Right cardiac atrium (tissue), 5 donors: ENCODE measurements at regions not wholly inside any gene's neighbourhood (a gene's known extent, or its start where the extent isn't known, plus 50 kb on each side); places are given as distances from the start of the nearest gene placed in this dataset.

Experiments used
- ATAC-seq, 2 donors: fragments of 200-7000 bp; cut with Tn5 transposase; one replicate each; pipeline versions ENCODE4 v1.8.0 to v1.9.1; 2020; ENCODE audit warnings: moderate library complexity in 2 of 2, mild to moderate bottlenecking in 1 of 2
- DNase-seq, 3 donors: peaks; one replicate each; pipeline ENCODE4 v3.0.0-alpha.2; 2020
- H3K27ac ChIP-seq: one replicate; pipeline ENCODE4 v1.5.1; 2013; ENCODE audit warnings: mild to moderate bottlenecking, low read length, control low read depth, moderate library complexity
- H3K27me3 ChIP-seq: one replicate; pipeline ENCODE4 v1.6.1; 2013; ENCODE audit not compliant: control insufficient read depth, insufficient read depth
- H3K4me1 ChIP-seq: one replicate; pipeline ENCODE4 v1.6.1; 2013; ENCODE audit warnings: low read length; ENCODE audit not compliant: control insufficient read depth, insufficient read depth
- H3K4me3 ChIP-seq: one replicate; pipeline ENCODE4 v1.5.1; 2013; ENCODE audit warnings: low read length, control low read depth
- H3K9me3 ChIP-seq: one replicate; pipeline ENCODE4 v1.6.1; 2013; ENCODE audit warnings: low read length; ENCODE audit not compliant: control insufficient read depth
- WGBS: extraction: QIAGEN DNeasy Blood & Tissue Kit; methylation state at CpG from one replicate; pipeline ENCODE4 v1.1.7; 2013; 5-methylcytosine and 5-hydroxymethylcytosine counted together
- intact Hi-C, 4 donors: fragments of 100-400 bp; cut with DNase I; formaldehyde crosslinking; loops; one replicate each; pipeline versions ENCODE4 v1.11.0 to v1.14.0; 2022 to 2023
- donor health status: healthy with polysubstance abuse.
- donor health status: DM: no; HTN: yes; CAD: no.
- donor health status: DM: no; HTN: no; CAD: no.
- donor health status: DM: no; HTN: yes; CAD: no; lungs with severe emphysema.
- donor health status: DM: yes; HTN: yes; CAD: no.

DNA sequence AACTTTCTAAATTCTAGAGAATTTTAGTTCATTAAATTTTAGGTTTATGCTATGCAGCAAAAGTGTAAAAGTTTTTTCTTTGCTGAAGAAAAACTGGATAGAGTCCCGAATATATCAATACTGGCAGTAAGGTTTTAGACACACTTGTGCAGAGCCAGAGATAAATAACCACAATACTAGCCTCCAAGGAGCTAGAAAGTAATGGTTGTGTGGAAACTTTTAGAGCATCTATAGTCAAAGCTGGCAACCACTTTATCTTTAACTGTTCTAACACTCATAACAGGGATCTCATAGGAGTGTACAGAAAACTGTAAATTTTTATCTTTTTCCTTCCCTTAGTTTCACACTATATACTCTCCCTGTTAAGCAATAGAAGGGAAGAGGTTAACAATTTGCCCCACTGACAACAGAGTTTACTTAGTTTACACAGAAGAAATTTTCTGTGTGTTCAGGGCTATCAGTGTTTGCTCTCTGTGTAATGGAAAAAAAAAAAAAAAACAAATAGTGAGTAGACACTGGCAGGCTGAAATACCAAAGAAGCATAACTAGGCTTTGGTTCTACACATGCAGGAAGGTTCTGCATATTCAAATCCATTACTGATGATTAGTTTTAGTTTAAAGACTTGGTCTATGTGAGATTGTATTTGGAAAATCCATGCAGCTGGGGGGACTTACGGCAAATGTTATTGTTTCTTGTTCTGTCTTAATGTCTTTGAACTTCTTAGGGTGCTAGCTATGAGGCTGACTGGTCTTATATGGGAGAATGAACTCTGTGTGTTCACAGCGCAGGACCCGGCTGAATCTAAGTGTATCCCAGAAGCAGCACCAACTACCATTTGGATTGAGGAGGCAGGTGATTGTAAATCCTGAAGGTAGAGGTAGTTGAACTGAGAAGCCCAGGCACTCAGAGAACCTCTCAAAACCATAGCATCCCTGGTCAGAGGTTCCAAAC lies 187.6 kb downstream of the PCSK1 start:
- H3K9me3 ChIP-seq: no peaks in the 10 kb centered on the region
- H3K27ac ChIP-seq: peak overlapping the region; percentile 53
- no peak for ATAC-seq
- no peaks in the 10 kb centered on the region for H3K27me3 ChIP-seq
- no peak overlapping the region for H3K4me3 ChIP-seq
- WGBS: 79% methylated on average over 4 of the region's 4 CpGs
- DNase-seq: no peak
- peaks cover 2% of the 10 kb centered on the region for H3K4me1 ChIP-seq
- intact Hi-C loops: loop anchor here in 1 of 4 donors (10.0 kb wide), 1 partner anchor 89 kb away; no protein-coding TSS in a partner anchor

DNA sequence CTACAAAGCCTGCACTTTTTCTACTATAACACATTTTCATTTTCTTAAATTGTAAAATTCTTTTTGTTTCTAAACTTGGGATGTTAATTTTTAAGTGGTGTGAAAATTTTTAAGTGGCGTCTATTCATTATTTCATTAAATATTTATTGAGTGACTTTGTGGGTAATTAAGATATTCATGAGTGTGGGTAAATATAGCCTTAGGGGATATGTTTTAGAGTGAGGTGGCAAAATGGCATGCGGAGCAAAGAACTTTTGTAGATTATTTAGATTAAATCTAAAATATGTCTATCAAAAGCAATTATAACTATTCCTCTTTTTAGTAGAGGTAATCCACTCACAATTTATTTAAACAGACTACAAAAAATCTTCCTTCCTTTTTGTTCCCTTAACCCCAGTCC lies 188.4 kb downstream of the PCSK1 start:
- ATAC-seq: no peak
- DNase-seq: no peak
- intact Hi-C loops: loop anchor here in 1 of 4 donors (10.0 kb wide), 1 partner anchor 90 kb away; no protein-coding TSS in a partner anchor
- Histone ChIP-seq H3K4me1 (peaks cover 2% of the 10 kb centered on the region), H3K4me3 (no peak overlapping the region), H3K9me3 (no peaks in the 10 kb centered on the region), H3K27me3 (no peaks in the 10 kb centered on the region), H3K27ac (no peak overlapping the region)
- 74% methylated on average over 2 of the region's 2 CpGs for WGBS

DNA sequence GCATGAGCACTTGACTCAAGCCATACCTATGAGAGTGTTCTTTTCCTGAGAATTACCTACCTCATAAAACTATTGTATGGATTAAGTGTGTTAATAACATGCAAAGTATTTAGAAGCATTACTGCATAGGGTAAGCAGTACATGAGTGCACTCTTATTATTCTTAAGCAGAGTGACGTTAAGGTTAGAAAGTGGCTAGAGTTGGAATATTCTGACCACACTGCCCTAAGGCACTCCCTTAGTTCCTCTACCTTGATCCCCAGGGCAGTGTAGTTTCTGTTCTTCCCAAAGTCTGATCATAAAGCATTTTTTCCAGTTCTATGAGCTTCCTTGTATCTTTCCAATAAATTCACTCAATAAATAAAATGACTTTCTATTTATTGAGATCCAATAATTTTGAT lies 189.2 kb downstream of the PCSK1 start:
- Histone ChIP-seq H3K9me3 (no peaks in the 10 kb centered on the region), H3K4me1 (peaks cover 2% of the 10 kb centered on the region), H3K4me3 (no peak overlapping the region), H3K27ac (no peak overlapping the region), H3K27me3 (no peaks in the 10 kb centered on the region)
- 80% methylated on average over 1 of the region's 1 CpG for WGBS
- intact Hi-C loops: loop anchor here in 1 of 4 donors (10.0 kb wide), 1 partner anchor 91 kb away; no protein-coding TSS in a partner anchor
- DNase-seq (no peak), ATAC-seq (no peak)

DNA sequence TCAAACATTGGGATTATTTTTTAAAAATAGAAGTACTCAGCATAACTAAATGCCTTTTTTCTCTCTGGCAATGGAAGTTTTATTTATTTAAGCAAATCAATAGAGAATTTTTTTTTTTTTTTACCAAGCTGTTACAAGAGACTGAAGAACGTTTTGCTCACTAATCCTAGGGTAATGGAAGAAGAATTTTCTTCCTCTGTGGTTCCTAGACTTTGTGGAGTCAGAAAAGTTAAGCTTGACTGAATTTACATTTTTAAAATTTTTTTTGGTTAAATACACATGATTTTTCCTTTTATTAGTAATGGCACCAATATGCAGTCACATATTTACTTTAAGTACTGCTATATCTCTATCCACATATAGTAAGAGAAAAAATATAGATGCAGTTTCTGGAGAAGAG lies 189.8 kb downstream of the PCSK1 start:
- WGBS: 73% methylated on average over 1 of the region's 1 CpG

DNA sequence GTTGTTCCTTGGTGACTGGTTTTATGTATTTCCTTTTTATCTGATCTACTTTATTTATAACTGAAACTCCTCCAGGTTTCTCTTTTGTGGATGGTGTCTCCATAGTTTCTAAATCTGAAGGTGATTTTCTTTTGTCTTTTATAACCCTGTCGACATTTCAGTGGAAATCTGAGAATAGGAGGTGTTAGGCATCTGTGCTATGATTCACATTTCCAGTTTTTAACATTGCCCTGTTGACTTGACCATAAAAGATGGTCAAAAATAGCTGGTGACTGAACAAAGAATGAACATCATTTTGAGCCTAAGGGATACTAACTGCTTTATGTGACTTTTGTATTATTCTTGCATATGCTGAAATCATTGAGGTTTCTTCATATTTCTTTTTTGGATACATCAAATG lies 190.5 kb downstream of the PCSK1 start:
- intact Hi-C loops: loop anchor here in 1 of 4 donors (10.0 kb wide), 1 partner anchor 92 kb away; no protein-coding TSS in a partner anchor
- peaks cover 2% of the 10 kb centered on the region for H3K4me1 ChIP-seq
- no peak overlapping the region for H3K4me3 ChIP-seq
- no peak for DNase-seq
- ATAC-seq: no peak
- WGBS: 79% methylated on average over 1 of the region's 1 CpG
- no peak overlapping the region for H3K27ac ChIP-seq
- no peaks in the 10 kb centered on the region for H3K27me3 ChIP-seq
- no peaks in the 10 kb centered on the region for H3K9me3 ChIP-seq

More for the DNA sequence above, 189.8 kb downstream of the PCSK1 start:
- Histone ChIP-seq H3K4me1 (peaks cover 2% of the 10 kb centered on the region), H3K27ac (no peak overlapping the region), H3K9me3 (no peaks in the 10 kb centered on the region), H3K27me3 (no peaks in the 10 kb centered on the region), H3K4me3 (no peak overlapping the region)
- intact Hi-C loops: loop anchor here in 1 of 4 donors (10.0 kb wide), 1 partner anchor 92 kb away; no protein-coding TSS in a partner anchor
- DNase-seq (no peak), ATAC-seq (no peak)

DNA sequence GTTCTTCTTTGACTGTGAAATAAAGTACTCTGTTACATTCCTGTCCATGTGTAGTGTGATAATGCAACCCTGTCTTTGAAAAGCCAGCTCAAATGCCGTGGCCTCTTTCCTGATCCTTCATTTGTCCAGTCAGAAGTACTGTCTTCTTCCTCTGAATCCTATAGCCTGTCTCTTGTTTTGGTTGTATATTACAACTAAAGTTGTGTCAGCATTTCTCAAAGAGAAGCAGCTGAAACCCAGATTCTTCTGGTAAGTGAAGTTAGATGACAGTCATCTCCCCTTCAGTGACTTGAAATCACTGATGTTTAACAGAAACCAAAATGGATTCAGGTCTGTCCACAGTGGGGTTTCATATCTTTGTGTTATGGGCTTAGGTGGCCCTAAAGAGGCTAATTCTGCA lies 196.2 kb downstream of the PCSK1 start:
- ATAC-seq (no peak), DNase-seq (no peak)
- no peaks in the 10 kb centered on the region for H3K4me1 ChIP-seq
- H3K27me3 ChIP-seq: no peaks in the 10 kb centered on the region
- 94% methylated on average over 1 of the region's 1 CpG for WGBS
- no peak overlapping the region for H3K4me3 ChIP-seq
- no peak overlapping the region for H3K27ac ChIP-seq
- H3K9me3 ChIP-seq: no peaks in the 10 kb centered on the region
- intact Hi-C loops: no loop called here

DNA sequence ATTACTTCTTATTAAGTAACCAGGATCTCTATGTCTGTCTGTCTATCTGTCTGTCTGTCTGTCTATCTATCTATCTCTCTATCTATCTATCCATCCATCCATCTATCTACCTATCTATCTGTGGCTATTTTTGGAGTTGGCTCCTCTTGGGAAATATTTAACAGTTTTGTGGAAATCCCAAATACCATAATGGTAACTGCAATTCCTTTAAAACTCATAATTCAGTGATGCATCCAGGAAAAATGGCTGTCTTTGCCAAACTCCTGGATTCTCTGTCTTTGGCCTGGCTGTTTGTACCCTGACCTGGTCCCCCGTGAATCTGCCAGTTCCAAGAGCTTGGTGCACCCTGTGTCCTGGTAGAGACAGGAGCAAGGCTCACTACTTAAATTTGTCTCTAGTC lies 197.0 kb downstream of the PCSK1 start:
- Histone ChIP-seq H3K4me1 (no peaks in the 10 kb centered on the region), H3K27ac (no peak overlapping the region), H3K27me3 (no peaks in the 10 kb centered on the region), H3K4me3 (no peak overlapping the region), H3K9me3 (no peaks in the 10 kb centered on the region)
- 90% methylated on average over 1 of the region's 1 CpG for WGBS
- DNase-seq (no peak), ATAC-seq (no peak)
- intact Hi-C loops: no loop called here

DNA sequence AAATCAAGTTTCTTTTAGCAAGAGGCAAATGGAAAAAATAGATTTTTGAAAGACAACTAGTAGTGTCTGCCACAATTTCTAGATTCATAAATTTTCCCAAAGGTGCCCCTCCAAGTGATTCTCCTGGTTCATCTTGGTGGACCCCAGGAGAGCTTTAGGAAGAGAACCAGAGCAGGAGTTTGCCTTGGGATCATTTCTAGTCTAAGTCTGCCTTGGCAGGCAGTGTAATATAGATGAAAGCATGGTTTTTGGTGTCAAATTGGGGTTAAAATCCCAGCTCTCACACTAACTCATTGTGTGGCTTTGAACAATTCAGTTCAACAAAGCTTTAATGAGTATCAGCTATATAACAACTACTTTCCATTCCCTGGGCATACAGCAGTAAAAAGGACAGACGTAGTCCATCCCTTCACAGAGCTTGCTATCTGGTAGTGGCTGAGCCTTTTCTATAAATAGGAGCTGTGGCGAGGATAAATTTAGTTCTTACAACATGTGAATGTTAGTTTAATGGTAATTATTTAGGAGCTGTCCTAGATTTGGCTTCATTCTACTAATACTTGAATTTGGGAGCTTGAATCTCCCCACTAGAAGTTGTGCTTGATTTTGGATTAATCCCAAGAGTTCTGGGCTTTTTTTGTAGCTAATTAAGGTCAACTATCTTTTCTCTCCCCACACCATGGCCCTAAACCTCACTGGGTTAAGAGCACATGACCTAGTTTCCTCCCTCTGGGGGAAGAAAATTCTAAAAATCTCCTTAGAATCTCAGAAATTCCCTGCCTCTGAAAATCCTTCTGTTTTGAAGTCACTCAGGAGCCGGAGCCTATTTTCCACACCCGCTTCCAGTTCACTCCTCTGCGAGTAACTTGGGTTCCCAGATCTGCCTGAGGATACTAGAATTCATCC lies 197.8 kb downstream of the PCSK1 start:
- peak overlapping the region; percentile 96 for H3K27ac ChIP-seq
- 42% methylated on average over 5 of the region's 5 CpGs for WGBS
- no peaks in the 10 kb centered on the region for H3K27me3 ChIP-seq
- H3K9me3 ChIP-seq: no peaks in the 10 kb centered on the region
- no peaks in the 10 kb centered on the region for H3K4me1 ChIP-seq
- intact Hi-C loops: no loop called here
- no peak for DNase-seq
- H3K4me3 ChIP-seq: no peak overlapping the region
- peak; percentile 78 to 82 for ATAC-seq

DNA sequence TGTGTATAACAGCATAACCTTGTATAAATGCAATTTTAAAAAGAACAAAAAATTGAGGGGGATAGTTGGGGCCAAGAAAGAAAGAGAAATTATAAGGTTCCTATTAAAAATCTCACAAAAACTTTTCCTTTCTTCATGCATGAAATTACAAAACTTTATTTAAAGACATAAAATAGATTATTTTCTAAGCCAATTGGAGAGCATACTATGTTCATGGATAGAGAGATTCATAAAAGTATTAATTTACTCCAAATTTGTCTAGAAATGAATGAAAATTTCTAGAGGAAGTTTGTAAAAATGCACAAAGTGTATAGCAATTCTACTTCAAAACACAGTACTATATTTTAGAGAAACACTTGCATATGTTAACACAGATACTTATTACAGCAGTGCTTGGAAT lies 200.4 kb downstream of the PCSK1 start:
- no peaks in the 10 kb centered on the region for H3K27me3 ChIP-seq
- no peaks in the 10 kb centered on the region for H3K4me1 ChIP-seq
- DNase-seq: no peak
- no peak for ATAC-seq
- H3K27ac ChIP-seq: no peak overlapping the region
- H3K9me3 ChIP-seq: no peaks in the 10 kb centered on the region
- intact Hi-C loops: no loop called here
- no peak overlapping the region for H3K4me3 ChIP-seq

DNA sequence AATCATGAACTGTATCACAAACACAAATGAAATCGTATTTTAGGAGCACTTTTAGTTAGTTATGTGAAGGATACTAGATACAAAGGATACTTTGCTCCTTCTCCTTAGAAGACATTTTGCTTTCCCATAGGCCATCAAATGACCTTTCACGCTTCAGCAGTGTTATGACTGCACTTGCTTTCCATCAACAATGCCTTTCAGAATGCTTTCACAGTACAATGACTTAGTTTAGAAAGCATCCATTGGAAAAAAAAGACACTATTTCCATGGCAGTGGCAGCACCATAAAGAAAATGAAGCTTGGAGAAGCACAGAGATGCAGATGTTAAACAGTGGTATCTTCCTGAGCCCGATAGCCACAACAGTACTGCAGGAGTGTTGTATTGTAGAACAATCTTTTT lies 203.9 kb downstream of the PCSK1 start:
- Histone ChIP-seq H3K9me3 (no peaks in the 10 kb centered on the region), H3K4me3 (no peak overlapping the region), H3K27ac (no peak overlapping the region), H3K27me3 (no peaks in the 10 kb centered on the region), H3K4me1 (no peaks in the 10 kb centered on the region)
- no peak for DNase-seq
- 80% methylated on average over 3 of the region's 3 CpGs for WGBS
- intact Hi-C loops: no loop called here
- ATAC-seq: no peak

DNA sequence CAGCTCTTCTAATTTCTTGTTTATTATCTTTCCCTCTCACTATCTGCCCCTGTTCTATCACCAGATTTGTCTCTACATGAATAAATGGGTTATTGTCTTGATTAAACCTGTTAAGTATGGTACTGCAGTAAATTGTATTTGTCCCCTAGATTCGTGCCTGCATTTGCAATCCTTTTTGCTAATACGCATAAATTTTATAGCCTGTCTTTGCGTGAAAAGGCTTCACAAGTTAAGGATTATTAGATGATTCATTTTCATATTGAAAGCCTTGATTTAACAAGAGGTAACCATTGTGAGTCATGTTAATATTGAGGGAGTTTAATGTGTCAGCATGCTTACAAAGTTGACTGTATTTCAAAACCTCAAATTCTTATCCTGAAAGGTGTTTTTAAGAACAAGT lies 204.6 kb downstream of the PCSK1 start:
- no peaks in the 10 kb centered on the region for H3K9me3 ChIP-seq
- no peak for ATAC-seq
- no peaks in the 10 kb centered on the region for H3K27me3 ChIP-seq
- no peaks in the 10 kb centered on the region for H3K4me1 ChIP-seq
- no peak overlapping the region for H3K27ac ChIP-seq
- no peak overlapping the region for H3K4me3 ChIP-seq
- WGBS: 93% methylated on average over 3 of the region's 3 CpGs
- intact Hi-C loops: no loop called here
- no peak for DNase-seq
